ENCODE measurements at regions not wholly inside any gene's neighbourhood (a gene's known extent, or its start where the extent isn't known, plus 50 kb on each side); places are given as distances from the start of the nearest gene placed in this dataset.

- no peaks in the 10 kb centered on the region for H3K9me2 ChIP-seq (ENCODE audit: insufficient read depth, low read length)
- no peaks in the 10 kb centered on the region for H3K4me1 ChIP-seq (ENCODE audit: insufficient read depth, low read length, poor library complexity, severe bottlenecking)
- H3K4me3 ChIP-seq (ENCODE audit: low read depth, low read length, poor library complexity, severe bottlenecking), result no peak overlapping the region
- intact Hi-C loops (cut with micrococcal nuclease; ENCODE audit: unreplicated experiment), result no loop called here
- no peak for TF ChIP-seq CTCF (conservative IDR thresholded peaks at IDR 0.05; ENCODE audit: low read length)
- no peak for TF ChIP-seq EZH2phosphoT487 (IDR thresholded peaks at IDR 0.05; ENCODE audit: borderline replicate concordance, low read depth, low read length)
- H3K27ac ChIP-seq (ENCODE audit: low read depth, low read length, poor library complexity, severe bottlenecking), result no peak overlapping the region
- no TSS peak for BruUV-seq (replicated peaks)
- no peaks in the 10 kb centered on the region for H3K9me3 ChIP-seq (ENCODE audit: low read length)
- H4K20me1 ChIP-seq (ENCODE audit: insufficient read depth, low read length), result no peaks in the 10 kb centered on the region
- no peaks in the 10 kb centered on the region for H3K36me3 ChIP-seq (ENCODE audit: insufficient read depth, low read length)
- no peaks in the 10 kb centered on the region for H3K79me2 ChIP-seq (ENCODE audit: insufficient read depth, low read depth, low read length)
- H3K4me2 ChIP-seq (ENCODE audit: low read length), result no peak overlapping the region
- H2AFZ ChIP-seq (ENCODE audit: low read length), result no peak overlapping the region
- no peak for DNase-seq (ENCODE audit: low spot score)
- ChIA-PET POLR2A (no interaction called here), CTCF (ENCODE audit: unreplicated experiment) (no interaction called here)
Measured at GRCh38 chr4:33054161-33054560, 2334.0 kb downstream of the PCDH7 start.

- H3K4me2 ChIP-seq (ENCODE audit: low read length), result no peak overlapping the region
- H3K27ac ChIP-seq (ENCODE audit: low read depth, low read length, poor library complexity, severe bottlenecking), result no peak overlapping the region
- CTCF ChIA-PET (ENCODE audit: unreplicated experiment), result no interaction called here
- intact Hi-C loops (cut with micrococcal nuclease; ENCODE audit: unreplicated experiment), result no loop called here
- no peaks in the 10 kb centered on the region for H3K36me3 ChIP-seq (ENCODE audit: insufficient read depth, low read length)
- POLR2A ChIA-PET, result no interaction called here
- no peaks in the 10 kb centered on the region for H3K9me3 ChIP-seq (ENCODE audit: low read length)
- H3K9me2 ChIP-seq (ENCODE audit: insufficient read depth, low read length), result no peaks in the 10 kb centered on the region
- no peak overlapping the region for H2AFZ ChIP-seq (ENCODE audit: low read length)
- BruUV-seq (replicated peaks), result no TSS peak
- no peaks in the 10 kb centered on the region for H3K4me1 ChIP-seq (ENCODE audit: insufficient read depth, low read length, poor library complexity, severe bottlenecking)
- H4K20me1 ChIP-seq (ENCODE audit: insufficient read depth, low read length), result no peaks in the 10 kb centered on the region
- no peak overlapping the region for H3K4me3 ChIP-seq (ENCODE audit: low read depth, low read length, poor library complexity, severe bottlenecking)
- TF ChIP-seq EZH2phosphoT487 (IDR thresholded peaks at IDR 0.05; ENCODE audit: borderline replicate concordance, low read depth, low read length) (no peak), CTCF (conservative IDR thresholded peaks at IDR 0.05; ENCODE audit: low read length) (no peak)
- no peak for DNase-seq (ENCODE audit: low spot score)
- no peaks in the 10 kb centered on the region for H3K79me2 ChIP-seq (ENCODE audit: insufficient read depth, low read depth, low read length)
Measured at GRCh38 chr4:33054656-33055196, 2334.6 kb downstream of the PCDH7 start.

GRCh38 chr4:33057736-33058135, 2337.6 kb downstream of the PCDH7 start:
- no peaks in the 10 kb centered on the region for H4K20me1 ChIP-seq (ENCODE audit: insufficient read depth, low read length)
- intact Hi-C loops (cut with micrococcal nuclease; ENCODE audit: unreplicated experiment), result no loop called here
- H3K4me2 ChIP-seq (ENCODE audit: low read length), result no peak overlapping the region
- H3K79me2 ChIP-seq (ENCODE audit: insufficient read depth, low read depth, low read length), result no peaks in the 10 kb centered on the region
- DNase-seq (ENCODE audit: low spot score), result no peak
- no peaks in the 10 kb centered on the region for H3K9me2 ChIP-seq (ENCODE audit: insufficient read depth, low read length)
- ChIA-PET POLR2A (no interaction called here), CTCF (ENCODE audit: unreplicated experiment) (no interaction called here)
- no peak for TF ChIP-seq CTCF (conservative IDR thresholded peaks at IDR 0.05; ENCODE audit: low read length)
- no peak for TF ChIP-seq EZH2phosphoT487 (IDR thresholded peaks at IDR 0.05; ENCODE audit: borderline replicate concordance, low read depth, low read length)
- H3K9me3 ChIP-seq (ENCODE audit: low read length), result no peaks in the 10 kb centered on the region
- H3K36me3 ChIP-seq (ENCODE audit: insufficient read depth, low read length), result no peaks in the 10 kb centered on the region
- BruUV-seq (replicated peaks), result no TSS peak
- H3K4me3 ChIP-seq (ENCODE audit: low read depth, low read length, poor library complexity, severe bottlenecking), result no peak overlapping the region
- no peak overlapping the region for H2AFZ ChIP-seq (ENCODE audit: low read length)
- no peak overlapping the region for H3K27ac ChIP-seq (ENCODE audit: low read depth, low read length, poor library complexity, severe bottlenecking)
- H3K4me1 ChIP-seq (ENCODE audit: insufficient read depth, low read length, poor library complexity, severe bottlenecking), result no peaks in the 10 kb centered on the region
